ENCODE measurements at regions not wholly inside any gene's neighbourhood (a gene's known extent, or its start where the extent isn't known, plus 50 kb on each side); places are given as distances from the start of the nearest gene placed in this dataset.

GRCh38 chr20:48236000-48236970, 451.0 kb upstream of the SULF2 start:
- Histone ChIP-seq H3K9me2 (replicated peaks; ENCODE audit: control insufficient read depth, low read length) (no peaks in the 10 kb centered on the region), H3K27me3 (ENCODE audit: control insufficient read depth, low read length) (no peaks in the 10 kb centered on the region), H3K36me3 (ENCODE audit: control insufficient read depth, low read length) (no peaks in the 10 kb centered on the region), H3K4me3 (ENCODE audit: low read length) (no peak overlapping the region), H3K4me2 (ENCODE audit: low read length) (no peak overlapping the region), H3K27ac (ENCODE audit: low read depth, low read length) (no peak overlapping the region), H3K79me2 (ENCODE audit: control insufficient read depth, low read length) (no peaks in the 10 kb centered on the region), H4K20me1 (ENCODE audit: control insufficient read depth, insufficient read depth, low read depth, low read length) (no peaks in the 10 kb centered on the region), H3K4me1 (ENCODE audit: control insufficient read depth, low read length) (no peaks in the 10 kb centered on the region), H3K9me3 (ENCODE audit: control insufficient read depth, insufficient read depth, low read length) (no peaks in the 10 kb centered on the region), H3F3A (ENCODE audit: control insufficient read depth, insufficient read depth) (no peaks in the 10 kb centered on the region)
- TF ChIP-seq EZH2phosphoT487 (IDR thresholded peaks at IDR 0.05; ENCODE audit: borderline replicate concordance, low read length), result no peak
- TF ChIP-seq CTCF (IDR thresholded peaks at IDR 0.05; ENCODE audit: low read depth, low read length, poor library complexity, severe bottlenecking), result no peak

- Histone ChIP-seq H3F3A (ENCODE audit: control insufficient read depth, insufficient read depth) (no peaks in the 10 kb centered on the region), H3K79me2 (ENCODE audit: control insufficient read depth, low read length) (no peaks in the 10 kb centered on the region)
- no peak for TF ChIP-seq CTCF (IDR thresholded peaks at IDR 0.05; ENCODE audit: low read depth, low read length, poor library complexity, severe bottlenecking)
- TF ChIP-seq EZH2phosphoT487 (IDR thresholded peaks at IDR 0.05; ENCODE audit: borderline replicate concordance, low read length), result no peak
Observed at GRCh38 chr20:48234951-48235350, 449.7 kb upstream of the SULF2 start.

GRCh38 chr20:48231253-48231930, 446.1 kb upstream of the SULF2 start:
- Histone ChIP-seq H3K4me3 (ENCODE audit: low read length) (no peak overlapping the region), H4K20me1 (ENCODE audit: control insufficient read depth, insufficient read depth, low read depth, low read length) (no peaks in the 10 kb centered on the region)

More at GRCh38 chr20:48234951-48235350, 449.7 kb upstream of the SULF2 start:
- no peaks in the 10 kb centered on the region for H3K4me1 ChIP-seq (ENCODE audit: control insufficient read depth, low read length)
- H3K9me2 ChIP-seq (replicated peaks; ENCODE audit: control insufficient read depth, low read length), result no peaks in the 10 kb centered on the region
- no peak overlapping the region for H3K27ac ChIP-seq (ENCODE audit: low read depth, low read length)
- H3K36me3 ChIP-seq (ENCODE audit: control insufficient read depth, low read length), result no peaks in the 10 kb centered on the region
- H3K4me3 ChIP-seq (ENCODE audit: low read length), result no peak overlapping the region
- H3K27me3 ChIP-seq (ENCODE audit: control insufficient read depth, low read length), result no peaks in the 10 kb centered on the region
- no peaks in the 10 kb centered on the region for H4K20me1 ChIP-seq (ENCODE audit: control insufficient read depth, insufficient read depth, low read depth, low read length)
- H3K9me3 ChIP-seq (ENCODE audit: control insufficient read depth, insufficient read depth, low read length), result no peaks in the 10 kb centered on the region
- H3K4me2 ChIP-seq (ENCODE audit: low read length), result no peak overlapping the region

More at GRCh38 chr20:48231253-48231930, 446.1 kb upstream of the SULF2 start:
- TF ChIP-seq CTCF (IDR thresholded peaks at IDR 0.05; ENCODE audit: low read depth, low read length, poor library complexity, severe bottlenecking), result no peak
- no peak for TF ChIP-seq EZH2phosphoT487 (IDR thresholded peaks at IDR 0.05; ENCODE audit: borderline replicate concordance, low read length)
- Histone ChIP-seq H3K27ac (ENCODE audit: low read depth, low read length) (no peak overlapping the region), H3K4me2 (ENCODE audit: low read length) (no peak overlapping the region), H3K36me3 (ENCODE audit: control insufficient read depth, low read length) (no peaks in the 10 kb centered on the region), H3F3A (ENCODE audit: control insufficient read depth, insufficient read depth) (no peaks in the 10 kb centered on the region), H3K27me3 (ENCODE audit: control insufficient read depth, low read length) (no peaks in the 10 kb centered on the region), H3K79me2 (ENCODE audit: control insufficient read depth, low read length) (no peaks in the 10 kb centered on the region), H3K4me1 (ENCODE audit: control insufficient read depth, low read length) (no peaks in the 10 kb centered on the region), H3K9me2 (replicated peaks; ENCODE audit: control insufficient read depth, low read length) (no peaks in the 10 kb centered on the region), H3K9me3 (ENCODE audit: control insufficient read depth, insufficient read depth, low read length) (no peaks in the 10 kb centered on the region)
